SU-DHL-6 (cell line): ENCODE measurements at regions not wholly inside any gene's neighbourhood (a gene's known extent, or its start where the extent isn't known, plus 50 kb on each side); places are given as distances from the start of the nearest gene placed in this dataset.

Experiments
- EZH2phosphoT487 ChIP-seq: fragments of 200-600 bp; sonication (generic), shearing (Covaris generic); conservative IDR thresholded peaks from 2 replicates; pipeline ENCODE4 v1.6.1; 2018; ENCODE audit warnings: mild to moderate bottlenecking, antibody characterized with exemption, low read length, moderate library complexity, mixed read lengths
- TF ChIP-seq, protein P1 (sequence below): fragments of 200-600 bp; sonication (generic); IDR thresholded peaks from one replicate; pipeline ENCODE4 v1.5.1; 2017; ENCODE audit warnings: antibody characterized with exemption, mild to moderate bottlenecking, low read length, moderate library complexity; ENCODE audit not compliant: insufficient read depth, poor library complexity, severe bottlenecking

DNA sequence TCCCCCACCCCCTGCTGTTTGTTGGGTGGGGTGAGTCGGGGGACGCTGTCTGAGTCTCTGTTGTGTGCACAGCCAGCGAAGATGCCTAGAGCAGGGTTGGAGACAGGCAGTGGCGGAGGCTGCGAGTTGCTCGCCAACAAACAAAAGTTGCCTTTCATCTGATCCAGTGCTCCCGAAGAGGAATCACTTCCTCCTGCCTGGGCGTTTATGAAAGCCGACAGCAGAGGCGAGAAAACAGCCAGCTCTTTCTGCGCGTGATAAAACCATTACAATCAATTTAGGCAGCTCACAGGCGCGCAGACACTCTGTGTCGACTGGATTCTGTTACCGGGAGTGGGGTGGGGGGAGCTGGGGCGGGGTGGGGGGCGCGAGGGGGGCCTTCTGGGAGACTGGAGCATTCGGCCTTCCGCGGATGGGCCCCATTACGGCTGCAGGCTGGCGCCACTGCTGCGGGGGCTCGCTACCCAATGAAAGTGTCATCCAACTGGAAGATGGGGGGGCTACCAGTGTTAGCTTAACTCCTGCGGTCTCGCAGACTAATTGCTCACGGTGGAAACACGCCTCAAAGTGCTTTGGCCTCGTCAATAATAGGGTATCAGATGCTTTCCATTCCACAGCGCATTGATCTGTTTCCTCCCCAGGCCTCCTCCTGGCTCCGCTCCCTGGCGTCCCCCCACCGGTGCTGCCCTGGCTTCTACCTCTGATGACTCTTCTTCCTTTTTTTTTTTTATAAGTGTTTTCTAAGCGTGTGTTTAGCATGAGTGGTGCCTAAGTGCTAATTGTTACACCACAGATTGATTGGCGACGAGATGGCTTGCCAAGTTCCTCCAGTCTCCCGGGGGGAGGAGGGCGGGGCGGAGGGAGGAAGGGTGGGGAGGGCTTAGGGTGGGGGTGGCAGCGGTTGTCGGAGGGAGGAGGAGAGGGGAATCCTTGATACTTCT is 678.4 kb downstream of the MED13L start:
- TF ChIP-seq, protein P1, sequence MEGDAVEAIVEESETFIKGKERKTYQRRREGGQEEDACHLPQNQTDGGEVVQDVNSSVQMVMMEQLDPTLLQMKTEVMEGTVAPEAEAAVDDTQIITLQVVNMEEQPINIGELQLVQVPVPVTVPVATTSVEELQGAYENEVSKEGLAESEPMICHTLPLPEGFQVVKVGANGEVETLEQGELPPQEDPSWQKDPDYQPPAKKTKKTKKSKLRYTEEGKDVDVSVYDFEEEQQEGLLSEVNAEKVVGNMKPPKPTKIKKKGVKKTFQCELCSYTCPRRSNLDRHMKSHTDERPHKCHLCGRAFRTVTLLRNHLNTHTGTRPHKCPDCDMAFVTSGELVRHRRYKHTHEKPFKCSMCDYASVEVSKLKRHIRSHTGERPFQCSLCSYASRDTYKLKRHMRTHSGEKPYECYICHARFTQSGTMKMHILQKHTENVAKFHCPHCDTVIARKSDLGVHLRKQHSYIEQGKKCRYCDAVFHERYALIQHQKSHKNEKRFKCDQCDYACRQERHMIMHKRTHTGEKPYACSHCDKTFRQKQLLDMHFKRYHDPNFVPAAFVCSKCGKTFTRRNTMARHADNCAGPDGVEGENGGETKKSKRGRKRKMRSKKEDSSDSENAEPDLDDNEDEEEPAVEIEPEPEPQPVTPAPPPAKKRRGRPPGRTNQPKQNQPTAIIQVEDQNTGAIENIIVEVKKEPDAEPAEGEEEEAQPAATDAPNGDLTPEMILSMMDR, result no peak
- no peak for TF ChIP-seq EZH2phosphoT487
